ENCODE measurements at regions not wholly inside any gene's neighbourhood (a gene's known extent, or its start where the extent isn't known, plus 50 kb on each side); places are given as distances from the start of the nearest gene placed in this dataset.
"Not testable (repeated sequence)": the region's sequence is repeated elsewhere in the genome, so short reads cannot be mapped to it uniquely, and the experiment has no call there.

DNA sequence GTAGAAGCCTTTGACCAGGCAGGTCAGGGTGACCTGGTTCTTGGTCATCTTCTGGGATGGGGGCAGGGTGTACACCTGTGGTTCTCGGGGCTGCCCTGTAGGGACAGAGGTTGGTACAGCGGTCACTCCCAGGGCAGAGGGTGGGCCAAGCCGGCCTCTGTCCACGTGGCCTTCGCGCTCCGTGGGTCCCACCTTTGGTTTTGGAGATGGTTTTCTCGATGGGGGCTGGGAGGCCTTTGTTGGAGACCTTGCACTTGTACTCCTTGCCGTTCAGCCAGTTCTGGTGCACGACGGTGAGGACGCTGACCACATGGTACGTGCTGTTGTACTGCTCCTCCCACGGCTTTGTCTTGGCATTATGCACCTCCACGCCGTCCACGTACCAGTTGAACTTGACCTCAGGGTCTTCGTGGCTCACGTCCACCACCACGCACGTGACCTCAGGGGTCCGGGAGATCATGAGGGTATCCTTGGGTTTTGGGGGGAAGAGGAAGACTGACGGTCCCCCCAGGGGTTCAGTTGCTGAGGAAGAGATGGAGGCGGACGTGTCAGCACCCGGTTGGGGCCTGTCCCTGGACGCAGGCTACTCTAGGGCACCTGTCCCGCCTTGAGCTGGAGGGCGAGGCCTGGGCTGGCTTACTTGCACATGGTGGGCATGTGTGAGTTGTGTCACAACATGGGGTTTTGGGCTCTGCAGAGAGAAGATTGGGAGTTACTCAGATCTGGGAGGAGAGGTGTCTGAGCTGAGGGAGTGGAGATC is 142.3 kb downstream of the TMEM121 start:
- TF ChIP-seq EZH2phosphoT487 (IDR thresholded peaks at IDR 0.05; ENCODE audit: insufficient read depth, low read depth); EZH2 (IDR thresholded peaks at IDR 0.05; ENCODE audit: insufficient read depth, poor library complexity, severe bottlenecking): not testable (repeated sequence)
